GM04504 (cell line): ENCODE measurements at regions not wholly inside any gene's neighbourhood (a gene's known extent, or its start where the extent isn't known, plus 50 kb on each side); places are given as distances from the start of the nearest gene placed in this dataset.

ENCODE experiments used
- DNase-seq: peaks from one replicate; pipeline ENCODE4 v3.0.0-alpha.2; 2012; ENCODE audit warnings: low read depth

DNA sequence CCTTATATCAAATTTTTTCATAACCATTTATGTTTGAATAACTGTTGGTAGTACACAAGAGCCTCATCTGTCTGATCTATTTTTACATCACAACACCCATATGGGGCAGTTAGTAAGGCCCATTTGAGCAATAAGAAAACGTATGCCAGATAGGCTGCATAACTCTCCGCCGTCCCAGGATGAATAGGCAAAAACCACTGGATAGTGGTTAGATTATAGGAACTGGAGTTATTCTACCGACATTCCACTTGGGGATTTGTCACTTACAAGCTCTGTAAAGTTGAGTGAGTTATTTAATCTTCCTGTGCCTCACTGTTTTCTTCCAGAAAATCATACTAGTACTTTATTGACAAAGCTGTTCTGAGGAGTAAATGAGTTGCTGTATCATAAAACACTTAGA is 881.9 kb downstream of the QKI start:
- no peak for DNase-seq

DNA sequence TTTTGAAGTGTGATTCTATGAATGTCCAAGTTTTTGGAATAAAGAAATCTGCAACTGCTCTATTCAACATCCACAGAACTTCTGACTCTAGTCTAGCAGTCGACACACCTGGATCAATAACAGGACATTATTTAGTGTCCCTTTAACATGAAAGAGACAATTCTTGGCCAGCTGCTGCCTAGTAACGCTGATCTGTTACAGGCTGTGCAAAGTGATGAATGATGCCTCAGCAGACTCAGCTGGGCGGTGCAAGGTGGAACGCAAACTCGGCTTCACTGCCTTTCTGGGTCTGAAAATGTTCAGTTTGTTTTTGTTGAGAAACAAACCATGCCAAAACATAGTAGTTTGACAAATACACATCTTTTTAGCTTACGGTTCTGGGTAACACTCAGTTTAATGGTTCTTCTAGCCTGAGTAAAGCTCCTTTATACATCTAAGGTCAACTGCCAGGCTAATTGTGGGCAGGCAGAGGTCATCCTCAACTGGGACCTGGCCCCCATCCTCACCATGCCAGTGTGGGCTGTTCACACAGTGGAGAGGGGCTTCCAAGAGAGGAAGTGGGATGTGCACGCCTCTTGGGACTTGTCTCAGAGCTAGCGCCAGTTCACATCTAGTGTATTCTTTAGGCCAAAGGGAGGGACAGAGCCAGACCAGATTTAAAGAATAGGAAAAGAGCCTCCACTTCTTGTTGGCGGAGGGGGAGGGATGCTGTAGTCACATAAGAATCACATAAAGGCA is 879.7 kb downstream of the QKI start:
- no peak for DNase-seq

GRCh38 chr6:164291224-164291623 is 876.7 kb downstream of the QKI start:
- DNase-seq, result no peak

DNA sequence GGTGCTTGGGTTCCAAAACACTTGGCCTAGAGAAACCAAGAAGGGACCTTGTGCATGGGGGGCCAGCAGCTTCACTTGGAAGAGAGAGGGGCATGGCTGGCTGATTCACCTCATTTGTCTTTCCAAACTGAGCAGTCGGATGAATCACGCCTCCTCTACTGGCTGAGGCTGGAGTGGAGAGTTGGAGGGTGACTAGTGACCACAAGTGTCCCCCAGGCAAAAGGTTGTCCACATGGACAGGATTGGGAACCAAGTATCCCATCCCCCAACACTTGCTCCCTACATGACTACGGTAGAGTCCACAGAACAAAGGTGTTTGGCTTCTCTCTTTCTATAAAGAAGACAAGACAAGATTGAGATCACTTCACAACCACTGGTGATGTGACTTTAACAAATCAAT is 875.6 kb downstream of the QKI start:
- DNase-seq, result no peak

GRCh38 chr6:164286011-164286410 is 871.5 kb downstream of the QKI start:
- no peak for DNase-seq

DNA sequence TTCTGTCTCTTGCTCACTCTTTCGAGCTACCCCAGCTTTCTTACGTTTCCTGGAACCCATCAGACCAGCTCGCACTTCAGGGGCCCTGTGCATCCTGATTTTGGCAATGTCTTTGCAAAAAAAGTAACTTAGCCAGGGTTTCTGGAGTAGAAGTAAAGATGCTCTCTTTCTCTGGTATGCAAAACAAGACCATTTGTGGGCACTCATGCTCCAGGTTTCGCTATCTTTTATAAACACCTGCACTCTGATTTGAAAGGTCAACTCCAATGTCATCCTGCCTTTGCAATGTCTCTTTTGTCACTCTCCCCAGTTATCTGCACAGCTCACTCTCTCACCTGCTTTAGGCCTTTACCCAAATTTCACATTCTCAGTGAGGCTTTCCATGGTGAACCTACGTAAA is 869.1 kb downstream of the QKI start:
- DNase-seq, result no peak

DNA sequence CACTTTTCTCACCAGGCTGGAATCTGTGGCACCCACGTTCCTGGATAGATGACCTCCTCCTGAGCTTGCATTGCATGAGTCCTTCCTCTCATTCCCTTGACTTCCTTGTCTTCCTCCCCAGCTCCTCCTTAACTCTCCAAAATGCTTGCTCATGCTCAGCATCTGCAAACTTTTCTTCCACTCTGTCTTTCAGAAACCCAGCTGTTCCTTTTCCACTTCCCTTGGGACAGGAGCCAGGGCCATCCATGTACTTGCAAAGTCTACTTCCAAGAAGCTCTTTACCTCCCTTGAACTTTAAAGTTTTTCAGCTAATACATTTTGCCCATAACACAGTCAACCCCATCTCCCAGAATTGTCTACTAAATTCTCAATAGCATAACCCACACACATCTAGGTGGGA is 861.7 kb downstream of the QKI start:
- no peak for DNase-seq

- no peak for DNase-seq
These were observed 861.3 kb downstream of the QKI start for GRCh38 chr6:164275773-164276172.

- no peak for DNase-seq
These were observed 860.0 kb downstream of the QKI start for GRCh38 chr6:164274493-164274892.

DNA sequence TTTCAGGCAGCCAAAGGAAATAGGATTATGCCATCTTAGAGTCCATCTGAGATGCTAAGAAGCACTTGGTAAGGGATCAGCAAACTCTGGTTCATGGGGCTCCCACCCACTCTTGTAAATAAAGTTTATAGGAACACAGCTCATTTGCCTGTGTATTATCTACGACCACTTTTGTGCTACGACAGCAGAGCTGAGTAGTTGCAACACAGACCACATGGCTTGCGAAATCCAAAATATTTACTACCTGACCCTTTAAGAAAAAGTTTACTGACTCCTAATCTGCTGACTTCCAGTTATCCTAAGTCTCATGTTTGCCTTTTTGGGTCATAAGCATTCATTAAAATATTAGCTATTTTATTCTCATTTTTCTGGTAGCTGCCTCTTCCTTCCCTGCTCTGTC is 859.0 kb downstream of the QKI start:
- DNase-seq, result no peak

DNA sequence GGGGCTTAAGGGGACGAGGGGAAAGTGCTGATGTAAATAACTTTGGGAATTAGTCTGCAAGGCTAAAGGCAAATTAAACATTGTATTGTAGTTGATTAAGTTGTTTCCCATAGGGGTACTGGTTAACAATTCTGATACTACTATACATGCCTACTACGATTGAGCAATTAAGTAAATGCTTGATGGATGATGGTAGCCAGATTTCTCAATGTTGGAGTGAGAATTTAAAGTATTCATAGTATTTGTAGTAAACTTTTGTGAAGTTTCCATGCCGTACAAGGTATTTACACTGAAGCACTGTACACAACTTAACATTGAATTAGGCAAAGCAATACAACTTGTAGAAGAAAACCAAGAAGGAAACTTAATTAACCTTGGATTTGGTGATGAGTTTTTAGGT is 852.3 kb downstream of the QKI start:
- no peak for DNase-seq

- no peak for DNase-seq
These were observed 847.8 kb downstream of the QKI start for GRCh38 chr6:164262348-164262747.

- no peak for DNase-seq
These were observed 843.9 kb downstream of the QKI start for GRCh38 chr6:164258421-164258820.

- no peak for DNase-seq
These were observed 838.4 kb downstream of the QKI start for GRCh38 chr6:164252948-164253347.

DNA sequence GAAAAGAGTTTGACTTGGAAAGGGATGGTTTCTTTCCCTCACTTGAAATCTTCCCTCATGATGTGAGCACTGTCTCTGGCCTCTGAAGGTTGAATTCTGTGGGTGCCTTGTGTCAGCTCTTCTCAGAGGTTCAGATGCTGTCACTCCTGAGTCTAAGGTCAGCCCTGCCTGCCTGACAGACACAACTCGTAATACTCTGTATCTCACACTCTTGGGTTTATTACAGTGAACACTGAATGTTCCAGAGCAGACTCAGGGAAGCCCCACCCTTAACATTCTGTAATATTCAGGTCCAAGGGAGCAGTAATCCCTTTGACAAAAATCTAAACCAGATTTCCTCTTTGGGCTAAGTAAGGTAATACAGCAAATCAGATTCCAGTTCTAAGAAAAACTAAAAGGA is 837.8 kb downstream of the QKI start:
- no peak for DNase-seq

GRCh38 chr6:164247106-164247505 is 832.6 kb downstream of the QKI start:
- peak; percentile 32 for DNase-seq

GRCh38 chr6:164246082-164246481 is 831.6 kb downstream of the QKI start:
- no peak for DNase-seq

GRCh38 chr6:164243949-164244348 is 829.4 kb downstream of the QKI start:
- no peak for DNase-seq

- no peak for DNase-seq
These were observed 828.6 kb downstream of the QKI start for GRCh38 chr6:164243012-164243610.

DNA sequence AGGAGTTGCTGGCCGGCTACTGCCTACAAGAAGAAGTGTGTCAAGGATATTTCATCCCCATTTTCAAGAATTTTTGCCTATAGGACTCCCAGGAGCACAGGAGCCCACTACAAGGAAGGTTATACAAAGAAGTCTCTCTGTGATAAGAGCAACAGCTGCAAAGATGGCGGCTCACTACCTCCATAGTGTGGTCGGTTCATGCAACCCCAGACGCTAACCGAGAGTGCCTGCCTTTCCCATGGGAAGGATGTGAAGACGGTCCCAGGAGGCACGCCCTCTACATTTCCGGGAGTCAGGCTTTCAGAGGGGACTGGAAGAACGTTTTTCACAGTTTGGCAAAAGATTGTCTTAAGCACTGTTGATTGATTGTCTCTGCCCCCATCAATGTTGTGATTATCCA is 816.3 kb downstream of the QKI start:
- no peak for DNase-seq

- DNase-seq, result no peak
These were observed 815.7 kb downstream of the QKI start for GRCh38 chr6:164230259-164230658.

DNA sequence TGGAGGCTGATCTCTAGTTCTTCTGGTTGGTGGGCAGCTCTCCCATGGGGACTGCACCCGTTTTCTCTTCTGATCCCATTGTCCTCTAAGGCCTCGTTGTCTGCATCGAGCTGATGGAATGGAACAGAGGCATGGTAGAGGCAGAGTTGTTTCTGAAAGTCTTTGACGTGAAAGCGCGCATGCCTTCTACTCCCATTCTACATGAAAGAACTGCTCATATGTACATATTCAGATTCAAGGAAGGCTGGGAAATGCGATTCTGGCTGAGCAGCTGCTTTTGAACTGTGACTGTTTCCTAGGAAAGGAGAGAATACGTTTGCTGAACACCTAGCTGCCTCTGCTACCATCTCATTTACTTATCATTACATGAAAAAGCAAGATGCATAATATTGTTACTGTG is 815.2 kb downstream of the QKI start:
- no peak for DNase-seq

DNA sequence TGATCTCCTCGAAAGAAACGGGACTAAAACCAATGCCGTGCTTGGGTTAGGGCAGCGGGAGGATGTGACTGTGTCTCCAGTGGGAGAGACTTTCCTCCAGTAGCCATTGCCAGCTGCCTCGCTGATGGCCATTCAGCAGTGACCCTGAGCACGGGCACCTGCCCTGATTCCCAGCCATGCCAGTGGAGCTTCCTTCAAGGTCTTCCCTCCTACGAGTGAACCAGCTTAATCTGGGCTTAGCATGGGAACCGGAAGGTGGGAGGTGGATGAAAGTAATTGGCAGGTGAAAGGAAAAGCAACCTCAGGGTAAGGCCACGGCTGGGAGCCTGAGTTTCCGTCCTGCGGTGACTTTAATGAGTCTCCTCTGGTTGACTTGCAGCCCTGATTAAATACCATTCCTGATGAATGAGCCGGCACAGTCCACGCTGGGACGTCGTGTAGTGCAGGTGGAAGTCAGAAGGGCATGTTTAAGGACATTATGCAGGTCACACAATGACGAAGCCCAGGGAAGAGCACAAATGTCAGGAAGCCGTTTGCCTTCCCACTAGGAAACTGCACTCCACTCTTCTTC is 813.5 kb downstream of the QKI start:
- DNase-seq, result no peak

- no peak for DNase-seq
These were observed 802.3 kb downstream of the QKI start for GRCh38 chr6:164216839-164217238.
